ENCODE measurements at regions not wholly inside any gene's neighbourhood (a gene's known extent, or its start where the extent isn't known, plus 50 kb on each side); places are given as distances from the start of the nearest gene placed in this dataset.

DNA sequence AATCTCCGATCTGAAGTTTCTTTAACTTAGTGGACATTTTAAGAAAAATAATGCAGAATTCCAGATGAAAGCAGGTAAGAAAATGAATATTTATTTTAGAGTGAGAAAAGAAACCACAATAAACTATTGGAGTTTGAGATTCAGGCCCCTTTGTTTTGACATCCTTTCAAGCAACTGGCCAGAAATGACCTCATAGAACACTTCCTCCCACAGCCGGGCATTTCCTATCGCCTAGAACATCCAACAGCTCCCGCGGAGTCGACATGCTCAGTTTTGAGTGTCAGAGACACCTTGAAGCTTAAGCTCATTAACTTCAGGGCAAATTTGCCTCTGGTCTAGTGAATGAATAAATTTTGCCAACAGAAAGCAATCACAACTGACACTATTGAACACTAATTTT lies 369.2 kb downstream of the TLE4 start:
- TF ChIP-seq, protein P1, sequence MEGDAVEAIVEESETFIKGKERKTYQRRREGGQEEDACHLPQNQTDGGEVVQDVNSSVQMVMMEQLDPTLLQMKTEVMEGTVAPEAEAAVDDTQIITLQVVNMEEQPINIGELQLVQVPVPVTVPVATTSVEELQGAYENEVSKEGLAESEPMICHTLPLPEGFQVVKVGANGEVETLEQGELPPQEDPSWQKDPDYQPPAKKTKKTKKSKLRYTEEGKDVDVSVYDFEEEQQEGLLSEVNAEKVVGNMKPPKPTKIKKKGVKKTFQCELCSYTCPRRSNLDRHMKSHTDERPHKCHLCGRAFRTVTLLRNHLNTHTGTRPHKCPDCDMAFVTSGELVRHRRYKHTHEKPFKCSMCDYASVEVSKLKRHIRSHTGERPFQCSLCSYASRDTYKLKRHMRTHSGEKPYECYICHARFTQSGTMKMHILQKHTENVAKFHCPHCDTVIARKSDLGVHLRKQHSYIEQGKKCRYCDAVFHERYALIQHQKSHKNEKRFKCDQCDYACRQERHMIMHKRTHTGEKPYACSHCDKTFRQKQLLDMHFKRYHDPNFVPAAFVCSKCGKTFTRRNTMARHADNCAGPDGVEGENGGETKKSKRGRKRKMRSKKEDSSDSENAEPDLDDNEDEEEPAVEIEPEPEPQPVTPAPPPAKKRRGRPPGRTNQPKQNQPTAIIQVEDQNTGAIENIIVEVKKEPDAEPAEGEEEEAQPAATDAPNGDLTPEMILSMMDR (IDR thresholded peaks at IDR 0.05; ENCODE audit: insufficient read depth, low read length, poor library complexity, severe bottlenecking), result no peak
- no peak for TF ChIP-seq EZH2phosphoT487 (conservative IDR thresholded peaks at IDR 0.05; ENCODE audit: low read length)
